ENCODE measurements at regions not wholly inside any gene's neighbourhood (a gene's known extent, or its start where the extent isn't known, plus 50 kb on each side); places are given as distances from the start of the nearest gene placed in this dataset.

DNA sequence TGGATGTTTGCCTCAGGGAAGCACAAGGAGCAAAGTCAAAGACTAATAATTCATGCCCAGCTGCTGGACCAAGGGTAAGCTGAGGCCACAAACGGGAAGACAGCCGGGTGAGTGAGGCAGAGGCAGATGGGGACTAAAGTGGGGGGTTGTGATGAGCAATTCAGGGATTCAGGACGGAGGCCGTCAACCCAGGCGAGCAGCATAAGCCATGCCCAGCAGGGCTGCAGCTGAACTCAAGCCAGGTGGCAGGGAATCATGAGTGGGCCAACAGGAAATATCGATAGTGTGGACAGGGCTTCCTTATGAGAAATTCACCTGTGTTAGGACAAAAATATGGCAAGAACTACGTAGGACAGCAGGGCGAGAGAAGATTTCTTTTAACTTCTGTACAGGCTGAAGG lies 246.8 kb downstream of the CDC5L start:
- DNase-seq (ENCODE audit: low read depth) = no peak

DNA sequence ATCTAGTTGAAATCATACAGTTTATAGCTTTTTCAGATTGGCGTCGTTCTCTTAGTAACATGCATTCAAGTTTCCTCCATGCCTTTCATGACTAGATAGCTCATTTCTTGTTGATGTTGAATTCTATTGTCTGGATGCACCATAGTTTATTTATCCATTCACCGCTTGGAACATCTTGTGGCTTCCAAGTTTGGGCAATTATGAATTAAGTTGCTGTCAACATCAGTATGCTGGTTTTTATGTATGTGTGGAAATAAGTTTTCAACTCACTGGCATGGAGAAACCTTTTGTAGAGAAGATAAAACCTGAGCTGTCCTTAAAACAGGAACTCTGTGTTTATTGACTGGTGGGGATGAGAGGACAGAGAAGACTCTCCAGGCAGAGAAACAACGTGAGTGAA lies 248.0 kb downstream of the CDC5L start:
- no peak for DNase-seq (ENCODE audit: low read depth)

DNA sequence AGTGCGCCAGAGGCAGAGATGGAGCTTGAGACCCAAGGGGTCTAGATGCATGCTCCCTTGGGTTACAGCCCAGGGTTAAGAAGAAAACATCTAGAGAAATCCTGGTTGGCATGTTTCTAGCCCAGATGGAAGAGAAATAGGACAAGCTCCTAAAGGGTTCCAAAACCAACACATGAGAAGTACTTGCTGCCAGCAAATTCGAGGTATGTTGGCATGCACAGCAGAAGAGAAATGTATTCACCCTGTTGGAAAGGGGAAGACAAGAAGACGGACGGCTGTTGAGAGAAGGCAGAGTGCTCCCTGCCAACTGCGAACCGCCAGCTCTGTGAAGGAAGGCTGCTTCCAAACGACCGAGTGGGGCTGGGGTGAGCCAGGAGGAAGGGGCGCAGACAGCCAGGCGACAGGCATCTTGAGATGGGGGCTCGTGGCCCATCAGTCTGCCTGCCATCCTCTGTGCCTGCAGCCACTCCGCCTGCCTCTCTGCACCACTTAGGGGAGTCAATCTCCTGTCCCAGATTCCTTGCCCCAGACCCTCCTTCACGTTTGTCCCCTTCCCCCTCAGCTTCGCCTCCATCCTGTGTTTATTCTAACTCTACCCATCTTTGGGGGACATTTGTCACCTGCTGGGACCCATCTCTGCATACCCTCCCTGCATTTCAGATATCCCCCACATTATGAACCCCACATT lies 249.2 kb downstream of the CDC5L start:
- DNase-seq (ENCODE audit: low read depth) = no peak

DNA sequence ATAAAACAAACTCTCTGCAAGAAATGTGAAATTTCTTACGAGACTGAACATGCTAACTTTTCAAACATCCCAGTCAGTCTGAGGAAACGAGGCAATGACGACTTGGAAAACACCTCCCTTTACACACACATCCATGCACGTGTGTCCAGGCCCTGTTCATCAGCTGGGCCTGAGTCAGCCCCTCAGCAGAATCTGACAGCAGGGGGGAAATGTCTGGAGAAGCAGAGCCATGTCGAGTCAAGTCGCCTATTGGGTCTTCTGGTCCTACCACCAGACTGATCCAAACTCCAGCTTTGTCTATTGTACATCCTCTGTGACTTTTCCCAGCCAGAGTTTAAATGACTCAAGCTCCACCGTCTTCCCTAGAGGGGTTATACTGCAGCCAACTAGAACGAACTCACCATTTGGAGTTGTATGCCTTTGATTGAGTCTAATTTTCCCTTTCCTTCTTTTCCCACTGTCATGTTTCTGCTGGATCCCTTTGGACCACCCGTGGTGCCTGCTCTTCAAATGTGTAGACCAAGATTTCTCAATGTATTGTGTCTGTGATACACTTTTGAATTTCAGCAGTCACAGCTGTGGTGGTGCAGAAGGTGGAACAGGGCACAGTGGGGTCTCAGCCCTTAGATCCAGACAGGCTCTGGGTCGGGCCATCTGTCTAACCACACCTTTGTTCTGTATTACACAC lies 254.0 kb downstream of the CDC5L start:
- DNase-seq (ENCODE audit: low read depth) = no peak

DNA sequence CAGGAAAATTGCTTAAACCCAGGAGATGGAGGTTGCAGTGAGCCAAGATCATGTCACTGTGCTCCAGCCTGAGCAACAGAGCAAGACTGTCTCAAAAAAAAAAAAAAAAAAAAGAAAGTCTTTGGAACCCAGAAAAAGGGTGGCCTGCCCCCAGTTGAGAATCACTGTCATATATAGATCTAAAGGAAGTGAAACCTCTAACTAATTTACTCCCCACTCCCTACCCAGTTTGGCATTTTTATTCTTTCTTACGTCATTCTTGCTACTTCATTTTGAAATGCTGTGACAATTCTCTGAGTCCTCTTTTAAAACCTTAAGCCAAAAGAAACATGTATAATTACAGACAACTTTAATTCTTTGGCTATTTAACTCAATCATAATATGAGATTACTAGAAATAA lies 254.8 kb downstream of the CDC5L start:
- no peak for DNase-seq (ENCODE audit: low read depth)

DNA sequence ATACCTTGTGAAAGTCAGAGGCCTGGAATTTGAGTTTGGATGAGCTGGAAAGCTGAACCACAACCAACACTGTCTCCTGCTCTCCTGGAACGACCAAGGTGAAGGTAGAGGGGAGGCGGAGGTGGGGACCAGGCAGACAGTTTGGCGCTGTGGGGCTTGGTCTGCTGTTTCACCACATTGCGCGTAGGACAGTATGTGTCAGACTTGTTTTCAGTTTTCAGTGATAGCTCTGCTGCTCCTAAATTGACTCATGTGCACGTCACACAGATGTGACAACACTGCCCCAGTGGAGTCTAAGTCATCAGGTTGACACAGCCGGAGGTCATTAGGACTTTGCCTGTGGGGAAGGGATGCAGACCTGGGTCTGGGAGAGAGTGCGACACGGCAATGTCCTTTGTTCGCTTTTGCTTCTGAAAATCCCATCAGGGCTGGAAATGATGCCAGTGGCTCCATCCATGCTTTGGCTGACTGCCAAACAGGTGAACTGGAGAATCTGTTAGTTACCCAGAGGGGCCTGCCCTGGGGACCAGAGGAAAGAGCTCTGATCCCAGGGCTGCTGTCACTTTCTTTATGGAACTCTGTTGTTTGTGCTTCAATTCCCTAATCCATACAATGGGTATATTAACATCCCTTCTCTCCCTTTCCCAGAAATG lies 255.5 kb downstream of the CDC5L start:
- no peak for DNase-seq (ENCODE audit: low read depth)

DNA sequence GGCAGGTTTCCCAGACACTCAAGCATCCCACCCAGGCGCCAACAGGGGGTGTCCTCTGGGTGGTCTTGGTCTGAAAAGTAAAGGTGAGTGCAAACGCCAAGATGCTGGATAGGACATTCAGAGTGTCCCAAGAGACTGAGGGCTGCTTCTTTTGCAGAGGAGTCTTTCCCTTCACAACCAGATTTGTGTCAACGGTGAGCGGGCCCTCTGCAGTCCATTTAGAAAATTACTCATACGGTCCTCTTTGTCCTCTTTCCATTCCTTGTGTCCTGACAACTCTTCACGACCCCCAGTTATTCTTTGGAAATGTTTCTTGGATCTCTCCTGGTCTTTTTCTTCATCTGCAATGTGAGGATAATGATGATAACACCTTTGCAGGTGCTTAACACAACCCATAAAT lies 257.8 kb downstream of the CDC5L start:
- DNase-seq (ENCODE audit: low read depth) = no peak

DNA sequence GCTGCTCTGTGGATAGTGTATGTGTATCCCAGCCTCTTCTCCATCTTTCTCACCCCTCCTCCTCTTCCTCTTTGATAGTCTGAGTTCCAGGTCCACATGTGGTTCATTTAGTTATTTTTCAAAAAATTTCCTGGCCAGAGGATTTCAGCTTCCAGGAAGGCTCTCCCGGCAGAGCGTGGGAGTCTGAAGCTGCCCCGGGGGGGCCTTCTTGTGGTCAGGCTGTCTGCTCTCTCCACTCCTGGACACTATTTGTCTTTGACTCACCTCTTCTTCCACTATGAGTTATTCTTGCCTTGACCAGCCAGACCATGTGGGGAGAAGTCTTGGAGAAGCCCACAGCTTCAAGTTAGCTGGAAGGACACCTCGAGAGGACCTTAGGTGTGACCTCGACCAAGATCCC lies 258.8 kb downstream of the CDC5L start:
- DNase-seq (ENCODE audit: low read depth) = no peak

DNA sequence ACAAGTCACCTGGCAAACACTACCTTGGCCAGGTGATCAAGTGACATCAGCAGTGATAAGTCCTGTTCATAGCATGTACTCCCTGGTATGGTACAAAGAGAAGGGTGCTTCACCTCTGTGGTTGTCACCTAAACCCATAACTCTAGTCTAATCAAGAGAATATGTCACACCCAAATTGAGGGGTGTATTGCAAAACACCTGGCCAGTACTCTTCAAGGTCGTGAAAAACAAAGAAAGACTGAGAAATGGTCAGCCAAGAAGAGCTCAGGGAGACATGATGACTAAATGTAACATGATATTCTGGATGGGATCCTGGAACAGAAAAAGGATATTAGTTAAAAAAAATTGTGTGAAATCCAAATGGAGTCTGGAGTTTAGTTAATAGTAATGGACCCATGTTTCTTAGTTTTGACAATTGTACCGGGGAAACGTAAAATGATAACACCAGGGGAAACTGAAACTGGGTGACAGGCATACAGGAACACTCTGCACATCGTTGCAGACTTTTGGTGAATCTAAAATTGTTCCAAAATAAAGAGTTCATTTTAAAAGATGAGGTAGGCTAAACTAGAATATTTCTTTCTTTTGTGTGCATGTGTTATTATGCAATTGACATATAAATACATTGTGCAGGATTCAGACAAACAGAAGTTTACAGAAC lies 262.0 kb downstream of the CDC5L start:
- DNase-seq (ENCODE audit: low read depth) = no peak

DNA sequence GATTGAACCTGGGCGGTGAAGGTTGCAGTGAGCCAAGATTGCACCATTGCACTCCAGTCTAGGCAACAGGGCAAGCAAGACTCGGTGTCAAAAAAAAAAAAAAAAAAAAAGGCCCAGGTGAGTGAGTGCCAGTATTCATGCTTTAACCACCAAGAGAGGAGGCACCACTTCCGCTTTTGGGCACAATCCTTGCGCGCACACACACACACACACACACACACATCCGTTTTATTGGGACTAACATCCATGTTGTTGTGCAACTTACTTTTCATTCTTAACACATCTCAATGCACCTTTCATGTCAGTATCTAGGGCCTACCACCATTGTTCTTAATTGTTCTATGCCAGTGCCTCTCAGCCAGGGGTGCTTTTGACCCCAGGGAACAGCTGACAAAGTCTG lies 263.0 kb downstream of the CDC5L start:
- no peak for DNase-seq (ENCODE audit: low read depth)

DNA sequence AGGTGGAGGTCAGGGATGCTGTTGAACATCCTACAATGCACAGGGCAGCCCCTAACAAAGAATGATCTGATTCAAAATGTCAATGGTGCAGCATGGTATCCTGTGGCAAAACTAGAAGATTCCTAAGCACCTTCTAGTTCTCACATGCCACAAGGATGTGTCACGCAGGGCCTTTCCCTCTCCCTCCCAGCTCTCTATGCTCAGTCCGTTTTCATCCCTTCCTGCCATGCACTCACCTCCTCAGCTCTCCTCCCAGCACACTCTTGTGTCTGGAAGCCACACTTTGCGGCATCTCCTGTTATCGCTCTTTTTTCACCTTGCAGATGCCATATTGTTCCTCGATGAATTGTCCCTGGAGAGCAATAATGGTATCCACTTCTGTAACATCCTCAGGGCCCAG lies 263.4 kb downstream of the CDC5L start:
- no peak for DNase-seq (ENCODE audit: low read depth)

DNA sequence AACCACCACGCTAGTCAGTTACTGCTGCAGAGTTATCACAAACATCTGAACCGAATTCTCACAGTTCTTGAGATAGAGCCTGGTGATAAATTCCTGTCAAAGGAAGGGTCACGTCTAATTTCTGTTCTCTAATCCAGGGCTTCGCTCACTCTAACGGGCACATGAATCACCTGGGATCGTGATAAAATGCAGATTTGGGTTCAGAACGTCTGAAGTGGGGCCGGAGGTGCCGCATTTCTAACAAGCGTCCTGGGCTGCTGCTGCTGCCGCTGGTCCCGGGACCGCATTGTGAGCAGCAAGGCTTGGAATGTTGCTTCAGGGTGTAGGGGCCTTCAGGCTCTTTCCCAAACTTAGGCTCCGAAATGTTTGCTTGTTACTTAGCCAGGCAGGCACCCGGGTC lies 264.1 kb downstream of the CDC5L start:
- DNase-seq (ENCODE audit: low read depth) = no peak

DNA sequence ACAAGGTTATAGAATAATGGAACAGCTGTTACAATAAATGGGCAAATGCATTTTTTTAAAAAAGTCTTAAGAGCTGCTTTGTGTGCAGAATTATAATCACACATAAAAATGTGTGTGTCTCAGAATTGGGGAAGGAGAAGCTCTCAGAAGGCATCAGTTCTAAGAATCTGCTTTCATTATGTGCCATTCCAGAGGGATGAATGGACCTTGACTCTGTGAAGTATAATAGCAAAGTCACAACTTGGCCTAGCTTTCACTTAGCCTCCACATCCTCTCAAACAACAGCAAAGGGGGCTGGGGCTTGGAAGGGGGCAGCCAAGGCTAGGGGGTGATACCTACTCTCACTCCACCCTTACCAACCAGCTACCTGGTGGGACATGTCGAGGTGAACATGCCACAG lies 265.0 kb downstream of the CDC5L start:
- no peak for DNase-seq (ENCODE audit: low read depth)

DNA sequence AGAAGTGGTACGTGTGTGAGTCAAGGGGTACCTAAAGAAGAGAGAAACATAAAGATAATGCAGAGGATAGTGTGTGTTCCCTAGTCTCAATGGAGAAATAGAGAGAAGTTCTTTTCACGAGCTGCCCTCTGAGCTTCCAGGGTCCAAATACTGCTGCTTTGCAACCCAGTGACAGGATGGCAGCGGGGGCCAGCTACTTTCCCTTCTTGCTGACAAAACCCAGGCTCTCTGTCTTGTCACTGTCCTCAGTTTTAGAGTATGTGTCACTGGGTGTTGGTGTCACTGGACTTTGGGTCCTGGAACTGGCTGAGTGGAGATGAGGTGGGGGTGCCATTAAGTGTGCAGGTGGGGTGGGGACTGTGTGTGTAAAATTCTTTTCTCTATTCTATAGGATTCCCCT lies 265.6 kb downstream of the CDC5L start:
- no peak for DNase-seq (ENCODE audit: low read depth)

DNA sequence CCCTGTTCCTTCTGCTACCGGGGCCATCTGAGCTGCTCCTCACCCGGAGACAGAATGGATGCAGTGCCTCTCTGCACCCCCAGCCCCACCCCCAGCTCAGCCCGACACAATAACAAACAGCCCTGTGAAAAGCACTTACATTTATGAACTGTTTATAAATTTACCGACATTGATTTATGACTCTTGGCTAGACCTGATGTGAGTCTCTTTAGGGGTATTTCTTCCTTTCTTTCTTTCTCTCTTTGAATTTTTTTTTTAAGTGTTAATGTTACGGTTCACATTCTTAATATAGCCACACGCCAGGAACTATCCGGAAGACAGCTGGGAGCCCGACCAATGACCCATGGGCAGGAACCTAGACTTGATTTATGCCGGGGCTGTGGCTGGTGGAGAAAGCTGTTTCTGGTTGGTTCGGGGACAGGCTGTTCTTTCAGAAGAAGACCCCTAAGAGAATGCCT lies 266.3 kb downstream of the CDC5L start:
- DNase-seq (ENCODE audit: low read depth) = no peak

DNA sequence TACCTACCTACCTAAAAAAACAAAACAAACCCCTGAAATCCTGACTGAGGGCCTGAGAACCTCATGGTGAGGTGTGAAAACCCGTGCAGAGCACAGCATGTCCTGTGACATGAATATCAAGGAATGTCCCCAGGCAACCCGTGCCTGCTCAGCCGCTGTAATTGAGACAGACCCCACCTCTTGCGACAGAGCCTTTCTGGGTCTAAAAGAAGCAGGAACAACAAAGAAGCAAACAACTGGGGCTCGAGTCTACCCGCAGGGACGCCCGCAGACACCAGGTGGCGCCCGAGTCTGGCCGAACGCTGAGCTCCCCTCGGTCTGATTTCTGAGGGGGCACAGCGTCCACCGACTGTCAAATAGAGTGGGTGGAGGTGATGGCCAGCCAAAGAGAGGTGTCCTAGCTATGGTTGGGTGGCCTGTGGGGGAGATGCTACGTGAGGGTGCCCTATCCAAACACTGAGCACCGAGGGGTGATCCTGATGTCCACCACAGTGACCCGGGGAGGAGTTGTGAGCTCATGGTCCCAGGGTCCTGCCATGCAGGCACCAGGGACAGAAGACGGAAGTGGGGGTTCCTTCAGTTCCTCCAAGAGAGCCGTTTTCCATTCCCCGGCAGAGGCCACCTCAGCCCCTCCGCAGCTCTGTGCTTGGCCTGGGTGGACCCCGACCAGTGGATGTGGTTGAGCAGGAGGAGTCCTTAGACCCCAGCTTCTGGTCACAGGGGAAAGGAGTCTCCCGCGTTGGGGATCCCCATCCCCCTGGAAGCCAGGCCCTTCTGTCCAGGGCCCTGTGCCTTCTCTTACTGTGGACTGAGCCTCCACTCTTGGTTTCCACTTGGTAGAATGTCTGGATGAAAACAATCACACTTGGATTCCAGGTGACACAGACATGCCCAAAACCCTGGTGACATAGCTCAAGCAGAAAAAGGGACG lies 268.2 kb downstream of the CDC5L start:
- no peak for DNase-seq (ENCODE audit: low read depth)

DNA sequence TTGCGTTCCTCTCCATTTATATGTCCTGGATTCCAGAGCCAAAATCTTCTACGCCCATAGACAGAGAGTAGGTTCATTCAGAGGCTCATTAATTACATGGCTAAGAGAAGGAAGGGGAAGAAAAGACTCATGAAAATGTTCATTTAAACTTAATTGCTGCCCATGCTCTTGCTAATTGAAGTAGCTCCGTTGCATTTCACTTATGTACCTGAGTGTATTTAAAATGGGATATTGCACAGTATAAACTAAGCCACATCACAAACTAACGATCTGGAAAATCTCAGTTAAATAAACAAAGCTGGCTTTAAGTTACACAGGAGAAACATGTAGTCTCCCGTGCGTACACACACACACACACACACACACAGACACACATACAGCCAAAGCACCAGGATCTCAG lies 269.2 kb downstream of the CDC5L start:
- no peak for DNase-seq (ENCODE audit: low read depth)

DNA sequence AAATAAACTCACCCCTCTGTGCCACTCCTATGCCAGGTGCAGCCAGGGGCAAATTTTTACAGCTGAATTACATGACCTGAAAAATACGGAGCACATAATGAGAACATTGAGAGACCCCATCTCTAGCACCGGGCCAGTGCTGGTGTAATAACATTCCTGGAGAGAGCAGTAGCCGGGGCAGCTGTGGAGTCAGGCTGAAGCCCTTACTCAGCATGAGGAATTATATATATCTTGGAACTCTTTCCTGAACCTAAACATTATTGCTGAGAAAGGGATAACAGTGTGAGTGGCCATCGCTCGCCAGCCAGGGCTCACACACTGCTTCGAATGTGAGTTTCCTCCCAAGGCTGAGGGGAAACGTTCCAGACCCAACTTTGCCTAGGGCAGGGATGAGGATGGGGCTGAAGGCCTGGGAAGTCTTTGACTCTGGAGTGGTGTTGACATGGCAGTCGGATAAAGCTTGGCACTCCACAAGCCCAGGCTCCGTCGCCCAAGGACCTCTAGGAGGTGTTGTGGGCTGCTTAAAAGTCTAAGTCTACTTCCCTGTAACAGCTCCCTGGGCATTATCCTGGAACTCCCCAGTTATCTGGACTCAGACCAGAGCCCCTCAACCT lies 269.8 kb downstream of the CDC5L start:
- DNase-seq (ENCODE audit: low read depth) = no peak

DNA sequence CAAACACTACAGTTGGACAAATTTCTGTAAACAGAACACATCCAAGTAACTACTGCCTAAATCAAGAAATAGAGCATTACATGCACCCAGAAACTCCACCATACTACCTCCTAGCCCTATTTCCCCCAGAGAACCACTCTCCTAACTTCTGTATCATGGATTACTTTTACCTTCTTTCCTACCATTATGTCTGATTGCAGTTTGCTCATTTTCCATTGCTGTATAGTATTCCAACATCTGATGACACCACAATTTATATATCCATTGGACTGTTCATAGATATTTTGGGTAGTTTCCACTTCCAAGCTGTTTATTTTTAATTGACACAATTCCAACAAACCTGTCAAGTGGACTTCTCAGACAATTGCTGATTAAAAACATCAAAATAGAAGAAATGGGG lies 271.1 kb downstream of the CDC5L start:
- DNase-seq (ENCODE audit: low read depth) = no peak

DNA sequence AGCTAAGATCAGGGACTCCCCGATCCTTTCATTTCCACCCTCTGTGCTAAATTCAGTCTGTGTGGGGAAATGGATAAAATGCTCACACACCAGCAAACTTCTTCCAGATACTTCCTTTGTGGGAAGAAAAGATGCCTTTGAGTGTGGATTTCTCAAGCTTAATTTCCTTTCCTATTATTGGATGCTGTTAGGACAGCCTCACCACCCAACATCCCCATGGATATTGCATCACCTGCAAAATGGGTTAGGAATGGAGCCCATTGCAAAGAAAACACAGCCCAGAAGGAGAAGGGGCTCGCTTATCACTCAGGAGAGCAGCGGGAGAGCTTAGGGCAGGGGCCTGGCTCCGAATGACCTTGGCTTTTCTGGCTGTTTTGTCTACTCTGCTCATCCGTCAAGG lies 272.2 kb downstream of the CDC5L start:
- DNase-seq (ENCODE audit: low read depth) = no peak

DNA sequence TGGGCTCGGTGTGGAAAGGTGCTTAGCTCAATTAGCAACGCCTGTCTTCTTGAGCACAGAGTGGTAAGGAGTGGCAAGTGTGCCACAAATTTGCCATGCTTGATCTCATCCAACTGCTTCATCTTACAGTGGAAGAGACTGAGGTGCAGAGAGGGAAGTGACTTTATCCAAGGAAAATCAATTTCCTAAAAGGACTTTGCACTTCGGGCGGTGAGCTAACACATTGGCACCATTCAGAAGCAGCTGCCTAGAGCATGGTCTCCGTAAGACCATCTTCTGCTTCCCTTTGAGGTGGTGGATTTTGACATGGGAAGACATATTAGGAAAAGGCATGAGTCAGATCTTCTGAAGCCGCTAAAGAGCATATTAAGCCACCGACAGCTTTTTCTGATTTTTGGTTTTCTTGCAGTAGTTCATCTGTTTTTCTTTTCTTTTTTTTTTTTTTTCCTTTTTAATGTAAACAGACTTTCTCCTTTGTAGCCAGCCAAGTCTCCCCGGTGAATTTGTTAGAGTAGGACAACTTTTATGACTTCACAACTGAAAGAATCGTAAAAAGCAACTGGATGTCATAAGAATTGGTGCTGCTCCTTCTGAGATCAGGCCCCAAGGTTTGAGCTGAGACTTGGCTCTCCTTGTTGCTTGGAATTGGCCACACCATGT lies 273.2 kb downstream of the CDC5L start:
- DNase-seq (ENCODE audit: low read depth) = peak; percentile 77
